ENCODE measurements at regions not wholly inside any gene's neighbourhood (a gene's known extent, or its start where the extent isn't known, plus 50 kb on each side); places are given as distances from the start of the nearest gene placed in this dataset.

DNA sequence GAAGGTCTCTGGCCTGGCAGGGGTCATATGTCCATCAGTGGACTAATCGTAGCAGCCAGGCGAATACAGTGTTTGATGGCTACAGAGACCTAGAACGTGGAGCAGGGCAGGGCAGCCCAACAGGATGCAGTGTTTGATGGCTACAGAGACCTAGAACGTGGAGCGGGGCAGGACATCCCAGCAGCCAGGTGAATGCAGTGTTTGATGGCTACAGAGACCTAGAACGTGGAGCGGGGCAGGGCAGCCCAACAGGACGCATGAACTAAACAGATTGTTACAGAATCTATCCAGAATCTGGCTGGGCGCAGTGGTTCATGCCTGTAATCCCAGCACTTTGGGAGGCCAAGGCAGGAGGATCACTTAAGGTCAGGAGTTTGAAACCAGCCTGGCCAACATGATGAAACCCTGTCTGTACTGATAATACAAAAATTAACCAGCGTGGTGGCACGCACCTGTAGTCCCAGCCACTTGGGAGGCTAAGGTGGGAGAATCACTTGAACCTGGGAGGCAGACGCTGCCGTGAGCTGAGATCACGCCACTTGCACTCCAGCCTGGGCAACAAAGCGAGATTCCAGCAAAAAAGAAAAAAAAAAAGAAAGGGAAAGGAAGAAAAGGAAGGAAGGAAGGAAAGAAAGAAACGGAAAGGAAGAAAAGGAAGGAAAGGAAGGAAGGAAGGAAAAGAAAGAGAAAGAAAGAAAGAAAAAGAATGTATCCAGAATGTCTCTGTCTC lies 65.2 kb upstream of the RPH3AL start:
- no peaks in the 10 kb centered on the region for H3K9me3 ChIP-seq
- no peak for DNase-seq
- no peaks in the 10 kb centered on the region for H3K36me3 ChIP-seq
- no peak overlapping the region for H3K4me3 ChIP-seq
- no peaks in the 10 kb centered on the region for H3K27me3 ChIP-seq

DNA sequence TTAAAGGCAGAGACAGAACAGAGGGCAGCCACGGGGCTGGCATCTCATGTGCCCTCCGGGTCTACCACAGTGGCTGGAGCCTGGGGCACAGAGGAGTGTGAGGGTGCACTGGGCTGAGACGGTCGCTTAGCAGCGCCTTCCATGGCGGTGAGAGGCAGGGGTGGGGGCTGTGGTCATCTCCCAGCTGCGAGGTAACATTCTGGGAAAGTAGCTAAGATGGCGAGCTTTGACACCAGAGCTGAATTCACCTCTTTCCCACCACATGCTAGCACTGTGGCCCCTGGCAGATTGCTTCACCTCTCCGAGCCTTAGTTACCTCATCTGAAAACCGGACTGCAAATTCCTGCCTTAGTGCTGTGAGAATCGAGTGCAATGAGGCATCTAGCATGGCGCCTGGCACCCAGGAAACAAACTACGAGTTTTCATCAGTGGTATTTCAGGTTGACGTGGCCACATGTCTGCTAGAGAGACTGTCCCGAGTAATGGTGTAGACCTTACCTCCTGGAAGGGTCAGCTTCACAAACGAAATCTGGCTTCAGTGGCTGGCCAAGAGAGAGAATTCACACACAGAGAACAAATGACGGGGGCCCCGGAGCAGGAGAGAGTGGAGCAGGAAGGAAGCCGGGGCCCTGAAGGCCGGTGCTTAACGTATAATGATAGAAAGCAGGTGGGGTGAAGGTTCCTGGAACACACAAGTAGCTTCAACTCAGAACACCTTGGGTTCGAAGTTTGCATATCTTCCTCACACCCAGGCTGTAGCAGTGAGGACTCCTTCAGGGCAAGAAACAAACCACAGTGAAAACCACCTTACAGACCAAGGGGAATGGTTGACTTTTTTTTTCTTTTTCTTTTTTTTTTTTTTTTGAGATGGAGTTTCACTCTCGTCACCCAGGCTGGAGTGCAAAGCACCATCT lies 63.9 kb upstream of the RPH3AL start:
- Histone ChIP-seq H3K9me3 (no peaks in the 10 kb centered on the region), H3K36me3 (no peaks in the 10 kb centered on the region), H3K27me3 (no peaks in the 10 kb centered on the region), H3K4me3 (no peak overlapping the region)
- no peak for DNase-seq

DNA sequence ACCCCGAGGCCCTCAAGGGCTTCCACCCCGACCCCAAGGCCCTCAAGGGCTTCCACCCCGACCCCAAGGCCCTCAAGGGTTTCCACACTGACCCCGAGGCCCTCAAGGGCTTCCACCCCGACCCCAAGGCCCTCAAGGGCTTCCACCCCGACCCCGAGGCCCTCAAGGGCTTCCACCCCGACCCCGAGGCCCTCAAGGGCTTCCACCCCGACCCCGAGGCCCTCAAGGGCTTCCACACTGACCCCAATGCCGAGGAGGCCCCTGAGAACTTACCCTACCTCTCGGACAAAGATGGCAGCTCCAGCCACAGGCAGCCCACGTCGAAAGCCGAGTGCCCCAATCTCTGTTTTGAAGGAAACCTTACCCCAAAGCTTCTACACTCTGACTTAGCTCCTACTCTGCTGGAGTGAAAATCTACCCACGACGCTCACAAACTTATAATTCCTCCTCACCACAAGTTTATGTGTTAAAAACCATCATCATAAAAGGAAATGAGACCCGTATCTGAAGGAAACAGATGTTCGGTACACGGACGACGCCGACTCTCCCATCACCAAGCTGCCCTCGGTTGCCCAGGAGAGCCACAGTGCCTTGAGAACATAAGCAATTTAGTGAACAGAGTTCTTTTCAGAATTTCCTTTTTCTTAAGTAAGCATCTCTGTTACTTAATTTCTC lies 61.2 kb upstream of the RPH3AL start:
- Histone ChIP-seq H3K27me3 (no peaks in the 10 kb centered on the region), H3K4me3 (no peak overlapping the region), H3K9me3 (no peaks in the 10 kb centered on the region), H3K36me3 (no peaks in the 10 kb centered on the region)
- DNase-seq = no peak

DNA sequence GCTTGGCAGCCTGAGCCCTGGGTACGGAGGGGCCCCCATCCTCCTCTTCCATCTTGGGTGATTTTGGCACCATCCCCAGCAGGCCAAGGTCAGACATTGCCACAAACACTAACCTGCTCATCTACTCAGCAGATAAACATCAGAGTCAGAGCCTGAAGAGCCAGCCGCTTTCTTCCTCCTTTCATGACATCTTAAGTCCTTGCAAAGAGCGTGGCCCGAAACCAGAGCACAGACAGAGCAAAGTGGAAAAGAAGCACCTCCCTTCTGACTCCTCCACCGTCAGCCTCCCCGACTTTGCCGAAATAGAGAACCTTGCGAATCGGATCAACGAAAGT lies 60.4 kb upstream of the RPH3AL start:
- Histone ChIP-seq H3K36me3 (no peaks in the 10 kb centered on the region), H3K4me3 (no peak overlapping the region), H3K9me3 (no peaks in the 10 kb centered on the region), H3K27me3 (no peaks in the 10 kb centered on the region)
- DNase-seq = no peak

DNA sequence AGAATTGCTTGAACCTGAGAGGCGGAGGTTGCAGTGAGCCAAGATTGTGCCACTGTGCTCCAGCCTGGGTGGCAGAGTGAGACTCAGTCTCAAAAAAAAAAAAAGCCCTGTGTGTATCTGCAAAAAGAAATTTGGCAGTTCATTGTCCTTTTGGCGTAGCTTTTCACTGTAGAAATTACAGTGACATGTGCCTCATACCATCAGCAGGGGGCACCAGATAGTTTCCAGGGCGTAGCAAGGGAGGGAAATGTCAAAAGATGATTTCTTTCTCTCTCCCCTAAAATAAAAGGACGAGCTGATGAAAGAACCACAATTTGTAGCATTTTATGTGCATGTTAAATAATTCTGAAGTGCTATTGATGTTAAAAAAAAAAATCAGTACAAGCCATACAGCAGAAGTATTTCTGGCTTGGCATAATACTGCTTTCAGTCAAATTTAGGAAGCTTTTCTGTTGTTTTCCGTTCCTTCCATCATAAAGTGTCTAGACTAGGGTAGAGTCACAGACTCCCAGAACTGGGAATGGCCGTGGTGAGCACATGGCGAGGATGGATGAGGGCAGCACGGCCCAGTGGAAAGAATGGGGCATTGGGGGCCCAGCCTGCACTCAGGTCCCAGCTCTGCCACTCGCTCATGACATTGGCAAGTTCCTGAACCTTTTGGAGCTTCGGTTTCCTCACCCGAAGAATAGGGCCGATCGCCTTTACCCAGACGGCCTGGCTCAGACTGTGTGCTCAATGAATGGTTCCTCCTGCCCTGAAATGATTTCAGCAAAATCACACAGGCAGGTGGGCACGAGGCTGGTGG lies 59.8 kb upstream of the RPH3AL start:
- H3K9me3 ChIP-seq = no peaks in the 10 kb centered on the region

DNA sequence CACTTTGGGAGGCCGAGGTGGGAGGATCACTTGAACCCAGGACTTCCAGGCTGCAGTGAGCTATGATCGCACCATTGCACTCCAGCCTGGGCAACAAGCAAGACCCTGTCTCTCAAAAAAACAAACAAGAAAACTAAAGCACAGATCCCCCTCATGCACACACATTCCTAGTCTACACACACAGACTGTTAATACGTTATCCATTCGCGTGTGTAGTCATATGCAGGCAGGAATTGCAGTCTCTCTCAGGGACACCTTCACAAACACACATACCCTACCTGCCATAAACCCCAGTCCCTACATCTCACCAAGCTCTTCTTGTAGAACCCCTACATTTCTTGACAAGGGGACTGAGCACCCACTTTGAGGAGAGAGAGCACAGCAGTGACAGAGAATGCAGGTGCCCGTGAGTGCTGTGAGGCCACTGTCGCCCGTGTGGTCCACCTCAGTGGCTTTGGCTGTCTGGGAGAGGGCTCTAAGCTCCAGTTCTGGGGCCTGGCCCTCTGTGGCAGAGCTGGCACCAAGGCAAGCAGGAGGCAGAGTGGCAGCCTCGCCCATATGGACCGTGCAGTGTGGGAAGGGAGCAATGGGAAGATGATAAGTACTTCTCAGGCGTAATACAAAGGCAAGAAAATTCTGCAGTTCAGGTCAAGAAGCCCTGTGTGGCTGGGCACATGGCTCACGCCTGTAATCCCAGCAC lies 59.0 kb upstream of the RPH3AL start:
- Histone ChIP-seq H3K4me3 (no peak overlapping the region), H3K36me3 (no peaks in the 10 kb centered on the region), H3K27me3 (no peaks in the 10 kb centered on the region), H3K9me3 (no peaks in the 10 kb centered on the region)
- DNase-seq = no peak

More for the DNA sequence above, 59.8 kb upstream of the RPH3AL start:
- Histone ChIP-seq H3K36me3 (no peaks in the 10 kb centered on the region), H3K4me3 (no peak overlapping the region), H3K27me3 (no peaks in the 10 kb centered on the region)
- peak; percentile 19 for DNase-seq

DNA sequence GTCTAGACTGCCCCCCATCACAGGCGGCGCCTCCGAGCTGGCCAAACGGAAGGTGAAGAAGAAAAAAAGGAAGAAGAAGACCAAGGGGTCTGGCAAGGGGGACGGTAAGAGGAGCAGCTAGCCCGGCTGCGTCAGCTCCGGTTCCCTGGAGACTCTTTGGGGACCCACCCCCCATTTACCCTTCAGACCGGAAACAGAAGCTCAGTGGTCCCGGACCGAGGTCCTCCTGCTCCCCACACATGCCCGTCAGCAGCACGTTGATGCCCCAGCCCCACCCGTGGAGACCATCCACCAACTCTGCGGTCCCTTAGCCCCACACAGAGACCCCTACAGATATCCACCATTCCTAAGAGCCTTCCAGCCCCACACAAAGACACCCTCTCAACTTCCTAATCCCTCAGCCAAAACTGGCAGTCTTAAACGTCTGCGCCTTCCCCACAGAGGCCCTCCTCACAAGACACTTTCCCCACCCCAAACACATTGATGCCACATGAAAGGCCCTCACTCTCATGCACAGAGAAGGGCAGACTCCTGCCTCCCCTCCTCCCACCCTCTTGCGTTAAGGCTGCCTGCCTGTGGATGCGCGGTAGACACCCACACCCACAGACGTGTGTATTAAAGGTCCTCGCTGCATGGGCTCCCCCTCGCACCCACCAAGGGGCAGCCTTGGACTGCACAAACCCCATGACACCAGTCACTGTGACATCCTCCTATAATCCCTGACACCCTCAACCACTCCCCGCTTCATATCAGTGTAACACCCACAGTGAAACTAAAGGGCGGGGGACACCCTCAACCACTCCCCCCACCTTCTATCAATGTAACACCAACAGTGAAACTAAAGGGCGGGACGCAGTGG lies 58.2 kb upstream of the RPH3AL start:
- no peaks in the 10 kb centered on the region for H3K36me3 ChIP-seq
- peak overlapping the region; percentile 72 for H3K4me3 ChIP-seq
- H3K9me3 ChIP-seq = no peaks in the 10 kb centered on the region
- DNase-seq = no peak
- no peaks in the 10 kb centered on the region for H3K27me3 ChIP-seq

DNA sequence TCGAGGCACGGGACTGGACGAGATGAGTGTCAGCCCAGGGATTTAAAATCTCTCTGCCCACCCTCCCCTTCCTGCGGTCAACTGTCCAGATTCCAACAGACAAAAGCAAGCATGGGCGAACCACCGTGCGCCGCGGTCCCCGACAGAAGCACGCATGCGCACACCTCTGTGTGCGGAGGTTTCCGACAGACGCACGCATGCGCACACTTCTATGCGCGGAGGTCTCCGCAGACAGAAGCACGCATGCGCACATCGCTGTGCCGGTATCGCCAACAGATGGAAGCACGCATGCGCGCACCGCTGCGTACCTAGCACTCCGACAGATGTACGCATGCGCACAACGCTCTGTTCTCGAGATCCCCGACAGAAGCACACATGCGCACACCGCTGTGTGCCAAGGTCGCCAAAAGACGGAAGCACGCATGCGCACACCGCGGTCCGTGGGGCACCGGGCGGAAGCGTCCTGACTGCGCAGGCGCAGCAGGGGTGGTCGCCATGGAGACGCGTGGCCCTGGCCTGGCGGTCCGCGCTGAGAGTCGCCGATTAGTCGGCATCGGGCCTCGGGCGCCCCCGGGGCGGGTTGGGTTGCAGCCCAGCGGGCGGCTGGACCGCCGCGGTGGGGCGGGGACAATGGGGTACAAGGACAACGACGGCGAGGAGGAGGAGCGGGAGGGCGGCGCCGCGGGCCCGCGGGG lies 57.4 kb upstream of the RPH3AL start:
- Histone ChIP-seq H3K9me3 (no peaks in the 10 kb centered on the region), H3K27me3 (no peaks in the 10 kb centered on the region), H3K4me3 (peak overlapping the region; percentile 72), H3K36me3 (no peaks in the 10 kb centered on the region)
- peak; percentile 91 for DNase-seq

DNA sequence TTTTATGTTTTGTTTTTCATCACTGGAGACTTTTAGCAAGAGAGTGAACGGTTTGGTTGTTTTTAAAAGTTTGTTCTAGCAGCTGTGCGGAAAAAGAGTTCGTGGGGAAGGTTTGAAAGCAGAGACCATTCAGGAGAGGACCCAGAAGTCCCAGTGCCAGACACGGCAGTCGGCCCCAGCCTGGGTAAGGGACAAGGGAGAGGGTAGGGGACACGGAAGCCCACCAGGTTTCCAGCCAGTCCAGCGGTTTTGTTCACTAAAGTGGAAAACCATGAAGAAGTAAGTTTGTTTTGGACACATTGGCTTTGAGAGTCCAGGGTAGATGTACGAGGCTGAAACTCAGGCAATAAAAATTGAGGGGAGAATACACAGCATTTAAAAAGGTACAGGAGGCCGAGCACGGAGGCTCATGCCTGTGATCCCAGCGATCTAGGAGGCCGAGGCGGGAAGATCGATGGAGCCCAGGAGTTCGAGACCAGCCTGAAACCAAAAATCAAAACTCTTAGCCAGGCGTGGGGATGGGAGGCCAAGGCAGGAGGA lies 56.8 kb upstream of the RPH3AL start:
- Histone ChIP-seq H3K27me3 (no peaks in the 10 kb centered on the region), H3K4me3 (peak overlapping the region; percentile 40), H3K36me3 (no peaks in the 10 kb centered on the region), H3K9me3 (no peaks in the 10 kb centered on the region)
- DNase-seq = no peak

DNA sequence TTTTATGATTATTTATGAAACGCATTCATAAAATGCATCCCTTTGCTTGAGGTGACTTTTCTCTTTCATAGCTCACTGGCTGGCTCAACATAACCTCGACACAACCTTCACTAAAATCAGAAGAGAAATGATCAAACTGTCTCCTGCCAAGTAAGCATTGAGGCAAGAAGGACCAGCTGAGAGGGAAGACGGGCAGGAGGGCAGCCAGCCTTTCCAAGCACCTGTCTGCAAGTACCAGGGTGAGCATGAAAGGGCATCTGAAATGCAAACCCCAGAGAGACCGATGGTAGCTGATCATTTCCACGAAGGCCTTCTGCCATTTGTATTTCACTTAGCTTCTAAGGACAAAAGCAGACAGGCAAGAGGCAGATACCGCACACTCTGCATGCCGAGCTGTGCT lies 52.1 kb upstream of the RPH3AL start:
- Histone ChIP-seq H3K4me3 (no peak overlapping the region), H3K9me3 (no peaks in the 10 kb centered on the region), H3K36me3 (no peaks in the 10 kb centered on the region), H3K27me3 (no peaks in the 10 kb centered on the region)
- DNase-seq = no peak

All from MG63 (cell line).